ENCODE measurements at regions not wholly inside any gene's neighbourhood (a gene's known extent, or its start where the extent isn't known, plus 50 kb on each side); places are given as distances from the start of the nearest gene placed in this dataset.
A peak's percentile ranks its signal among the peaks of the same experiment; 100 is the strongest.
"Not testable (repeated sequence)": the region's sequence is repeated elsewhere in the genome, so short reads cannot be mapped to it uniquely, and the experiment has no call there.

GRCh38 chr9:71632776-71633175 lies 135.5 kb downstream of the CEMIP2 start:
- DNase-seq (ENCODE audit: low read depth), result no peak

- no peak for DNase-seq (ENCODE audit: low read depth)
Measured at GRCh38 chr9:71630377-71630995, 137.8 kb downstream of the CEMIP2 start.

DNA sequence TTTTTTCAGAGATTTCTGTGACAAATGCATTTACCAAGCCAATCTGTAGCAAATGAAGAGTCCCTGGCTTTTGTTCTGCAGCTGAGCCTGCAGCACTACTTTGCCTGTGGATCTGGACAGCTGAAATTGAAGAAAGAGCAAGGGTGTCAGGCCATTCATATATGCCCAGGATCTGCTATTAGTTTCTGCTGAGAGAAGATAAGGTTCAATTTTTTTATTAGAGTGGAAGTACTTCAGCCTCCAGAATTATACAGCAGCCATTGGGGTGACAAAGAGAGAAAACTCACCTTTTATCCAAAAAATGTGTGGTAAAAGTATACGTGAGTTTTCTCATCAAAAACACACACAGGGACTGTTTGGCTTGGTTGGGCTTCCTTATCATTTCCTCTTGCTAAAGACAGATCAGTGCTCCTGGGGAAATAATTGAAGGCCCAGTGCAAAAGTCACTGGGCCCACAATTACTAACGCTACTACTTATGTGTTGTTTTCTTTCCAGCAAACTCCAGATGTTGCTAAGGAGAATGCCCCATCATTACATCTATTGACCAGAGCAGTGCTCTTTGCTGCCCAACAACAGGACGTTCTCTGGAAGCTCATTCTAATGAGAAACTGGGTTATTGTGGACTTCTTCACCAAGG lies 138.6 kb downstream of the CEMIP2 start:
- DNase-seq (ENCODE audit: low read depth), result no peak

DNA sequence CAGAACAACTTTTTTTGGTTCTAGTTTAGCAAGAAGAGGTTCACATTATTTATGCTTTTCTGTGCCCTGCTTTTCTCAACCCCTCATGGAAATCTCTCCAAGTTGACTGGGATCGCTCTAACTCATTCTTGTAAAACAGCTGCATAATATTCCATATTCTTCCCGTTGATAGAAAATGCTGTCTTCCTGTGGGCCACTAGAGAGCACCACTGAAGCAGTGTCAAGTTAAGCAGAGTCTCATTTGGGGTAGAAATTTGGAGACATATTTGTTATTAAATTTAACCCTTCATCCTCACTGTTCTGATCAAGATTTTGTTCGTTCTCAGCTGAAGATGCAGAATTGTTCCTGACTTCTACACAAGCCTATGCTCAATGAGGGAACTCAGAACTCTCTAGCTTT lies 140.1 kb downstream of the CEMIP2 start:
- no peak for DNase-seq (ENCODE audit: low read depth)

- no peak for DNase-seq (ENCODE audit: low read depth)
Measured at GRCh38 chr9:71627537-71627936, 140.8 kb downstream of the CEMIP2 start.

DNA sequence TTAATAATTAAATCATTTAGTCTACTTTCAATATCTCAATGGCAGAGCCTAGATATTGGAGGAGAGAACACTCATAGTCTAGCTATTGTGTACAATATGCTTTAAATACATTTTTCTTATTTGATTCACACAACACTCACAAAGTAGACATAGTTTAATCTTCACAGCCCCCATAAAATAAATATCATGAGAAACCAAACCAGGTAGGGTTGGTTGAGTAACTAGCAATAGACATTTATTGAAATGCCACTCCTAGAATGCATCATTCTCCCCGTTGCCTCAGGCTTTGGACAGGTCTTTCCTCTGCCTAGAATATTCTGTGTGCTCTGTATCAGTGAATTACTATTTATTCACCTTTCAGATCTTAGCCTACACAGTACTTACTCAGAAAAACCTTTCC lies 141.9 kb downstream of the CEMIP2 start:
- no peak for DNase-seq (ENCODE audit: low read depth)

DNA sequence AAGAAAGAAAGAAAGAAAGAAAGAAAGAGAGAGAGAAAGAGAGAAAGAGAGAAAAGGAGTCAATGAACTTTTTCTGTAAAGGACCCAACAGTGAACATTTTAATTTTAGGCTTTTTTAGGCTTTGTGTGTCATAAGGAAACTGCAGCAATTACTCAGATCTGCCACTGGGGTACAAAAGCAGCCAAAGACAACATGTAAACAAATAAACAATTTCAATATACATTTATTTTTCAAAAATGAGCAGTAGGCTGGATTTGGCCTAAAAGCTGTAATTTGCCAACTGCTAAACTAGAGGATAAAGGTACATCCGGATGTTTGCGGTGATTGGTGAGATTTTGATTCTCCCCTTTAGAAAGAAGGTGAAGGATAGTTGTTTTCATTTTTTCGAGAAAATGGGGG lies 143.6 kb downstream of the CEMIP2 start:
- no peak for DNase-seq (ENCODE audit: low read depth)

GRCh38 chr9:71620746-71621145 lies 147.6 kb downstream of the CEMIP2 start:
- DNase-seq (ENCODE audit: low read depth), result peak; percentile 7

DNA sequence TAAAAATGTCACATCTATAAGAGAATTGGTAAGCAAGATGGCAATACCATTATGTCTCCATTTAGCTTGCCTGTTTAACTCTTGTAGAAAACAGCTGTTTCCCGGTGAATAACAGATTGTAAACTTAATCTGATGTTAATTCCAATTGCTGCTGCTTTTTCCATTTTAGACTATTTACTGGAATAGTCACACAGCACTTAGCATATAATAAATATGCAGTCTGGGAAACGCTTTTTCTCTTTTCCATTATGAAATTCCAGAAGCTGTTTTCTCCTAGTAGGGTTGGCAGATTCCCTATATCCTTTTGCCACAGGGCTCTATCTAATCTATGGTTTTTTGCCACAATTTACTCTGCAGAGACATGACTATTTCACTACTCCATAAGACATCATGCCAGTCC lies 148.0 kb downstream of the CEMIP2 start:
- DNase-seq (ENCODE audit: low read depth), result no peak

DNA sequence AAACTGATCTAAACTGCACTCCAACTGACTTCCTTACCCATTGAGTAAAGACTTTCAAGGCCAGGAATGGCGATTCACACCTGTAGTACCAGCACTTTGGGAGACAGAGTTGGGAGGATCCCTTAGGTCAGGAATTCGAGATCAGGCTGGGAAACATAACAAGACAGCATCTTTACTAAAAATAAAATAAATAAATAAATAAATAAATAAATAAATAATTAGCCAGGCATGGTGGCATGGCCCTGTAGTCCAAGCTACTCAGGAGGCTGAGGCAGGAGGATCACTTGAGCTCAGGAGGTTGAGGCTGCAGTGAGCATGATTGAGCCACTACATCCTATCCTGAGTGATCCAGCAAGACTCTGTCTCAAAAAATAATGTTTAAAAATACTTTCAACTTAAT lies 148.4 kb downstream of the CEMIP2 start:
- DNase-seq (ENCODE audit: low read depth), result no peak

GRCh38 chr9:71614409-71615010 lies 153.8 kb downstream of the CEMIP2 start:
- DNase-seq (ENCODE audit: low read depth), result no peak

- DNase-seq (ENCODE audit: low read depth), result no peak
Measured at GRCh38 chr9:71612889-71613288, 155.4 kb downstream of the CEMIP2 start.

DNA sequence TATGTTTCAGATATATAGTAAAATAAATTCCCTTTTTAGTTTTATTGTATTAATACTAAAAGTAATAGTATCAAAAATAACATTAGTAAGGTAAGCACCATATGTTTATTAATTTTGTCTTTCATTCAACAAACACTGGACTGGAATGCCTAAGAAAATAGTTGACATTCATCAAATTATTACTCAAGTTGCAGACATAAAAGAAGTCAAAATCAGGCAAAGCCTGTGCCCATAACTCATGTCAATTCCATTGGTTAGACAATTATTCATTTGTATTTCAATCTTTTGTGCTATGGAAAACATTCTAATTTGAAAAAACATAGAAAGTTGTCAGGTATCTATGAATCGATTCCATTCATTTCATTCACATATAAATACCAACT lies 158.9 kb downstream of the CEMIP2 start:
- no peak for DNase-seq (ENCODE audit: low read depth)

DNA sequence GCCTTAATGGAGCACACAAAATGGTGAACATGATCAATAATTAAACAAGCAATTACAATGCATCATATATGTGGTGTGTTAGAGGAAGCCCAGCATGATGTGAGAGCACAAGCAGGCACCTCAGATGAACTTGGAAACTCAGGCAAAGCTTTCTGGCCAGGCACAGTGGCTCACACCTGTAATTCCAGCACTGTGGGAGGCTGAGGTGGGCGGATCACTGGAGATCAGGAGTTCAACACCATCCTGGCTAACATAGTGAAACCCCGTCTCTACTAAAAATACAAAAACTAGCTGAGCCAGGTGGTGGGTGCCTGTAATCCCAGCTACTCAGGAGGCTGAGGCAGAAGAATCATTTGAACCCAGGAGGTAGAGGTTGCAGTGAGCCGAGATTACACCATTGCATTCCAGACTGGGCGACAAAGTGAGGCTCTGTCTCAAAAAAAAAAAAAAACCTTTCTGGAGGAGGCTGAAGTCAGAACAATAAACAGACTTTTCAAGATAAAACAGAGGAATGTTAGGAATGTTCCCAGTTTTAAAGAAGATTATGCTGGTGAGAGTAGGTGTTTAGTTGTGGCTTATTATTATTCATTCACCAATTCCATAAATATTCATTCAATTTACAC lies 159.4 kb downstream of the CEMIP2 start:
- no peak for DNase-seq (ENCODE audit: low read depth)

DNA sequence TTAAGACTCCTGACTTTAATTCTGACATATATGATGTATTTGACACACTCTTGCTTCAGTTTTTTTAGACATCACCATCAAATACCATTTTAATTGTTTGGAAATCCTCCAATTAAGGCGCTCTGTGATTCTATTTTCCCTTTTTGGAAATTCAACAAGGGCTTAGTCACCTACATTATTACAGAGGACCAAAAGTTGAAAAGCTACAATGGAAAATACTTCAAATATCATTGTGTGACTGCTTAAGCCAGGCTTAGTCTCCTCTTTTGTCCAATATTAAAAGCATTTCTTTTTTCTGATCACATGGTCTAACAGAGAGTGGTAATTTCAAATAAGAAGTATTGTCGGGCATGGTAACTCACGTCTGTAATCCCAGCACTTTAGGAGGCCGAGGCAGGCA lies 160.3 kb downstream of the CEMIP2 start:
- peak; percentile 12 for DNase-seq (ENCODE audit: low read depth)

DNA sequence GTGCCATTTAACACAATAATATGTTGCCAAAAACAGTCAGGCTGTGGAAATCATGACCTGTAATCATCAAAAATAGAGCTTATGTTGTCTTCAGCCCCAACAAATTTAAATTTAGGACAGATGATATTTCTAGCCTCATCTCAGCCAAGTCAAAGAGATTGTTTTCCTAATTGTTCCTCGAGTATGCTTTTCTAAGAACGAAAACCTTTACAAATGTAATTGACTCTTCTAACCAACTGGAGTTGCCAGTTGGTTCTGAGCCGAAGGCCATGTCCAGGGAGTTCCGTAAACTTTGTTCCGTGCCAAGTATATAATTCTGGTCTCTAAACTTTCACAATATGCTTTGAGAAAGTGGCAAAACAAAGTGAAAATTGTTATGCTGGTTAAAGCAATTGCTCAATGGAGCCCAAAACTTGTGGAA lies 160.8 kb downstream of the CEMIP2 start:
- peak; percentile 31 for DNase-seq (ENCODE audit: low read depth)

DNA sequence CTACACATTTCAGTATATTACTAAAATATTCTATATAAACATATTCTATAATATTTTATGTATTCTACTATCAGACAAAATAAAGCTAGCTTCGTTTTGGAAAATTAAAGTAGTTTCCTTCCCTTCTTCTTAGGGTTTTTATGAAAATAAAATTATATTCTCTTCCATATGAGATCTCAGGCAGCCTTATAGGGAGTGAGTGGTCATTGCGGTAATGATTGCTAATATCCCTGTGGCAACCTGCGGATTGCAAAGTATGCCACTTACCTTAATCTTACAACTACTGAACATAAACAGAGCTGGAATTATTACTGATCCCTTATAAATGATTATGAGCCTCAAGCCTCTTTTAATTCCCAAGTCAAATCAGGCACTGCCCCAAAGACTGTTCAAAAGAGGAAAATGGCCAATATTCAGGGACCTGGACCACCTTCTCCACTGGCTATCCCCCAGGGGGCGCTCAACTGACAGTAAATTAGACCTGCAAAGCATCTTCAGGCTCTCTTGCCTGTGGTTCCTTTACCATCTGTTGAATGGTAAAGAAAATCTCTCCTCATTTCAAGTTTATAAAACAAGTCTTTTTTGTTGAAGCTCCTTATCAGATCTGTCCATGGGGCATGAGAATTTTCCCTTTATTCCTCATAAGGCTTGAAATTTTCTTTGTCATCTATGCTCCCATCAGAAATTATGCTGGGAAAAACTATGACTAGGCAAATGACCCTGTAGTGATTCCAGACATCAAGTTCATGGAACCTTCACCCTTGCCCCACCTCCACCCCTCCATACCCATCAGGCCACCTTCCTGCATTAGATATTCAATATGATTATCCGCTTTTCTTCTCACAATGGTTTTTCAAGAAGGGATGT lies 163.9 kb downstream of the CEMIP2 start:
- peak; percentile 36 for DNase-seq (ENCODE audit: low read depth)

DNA sequence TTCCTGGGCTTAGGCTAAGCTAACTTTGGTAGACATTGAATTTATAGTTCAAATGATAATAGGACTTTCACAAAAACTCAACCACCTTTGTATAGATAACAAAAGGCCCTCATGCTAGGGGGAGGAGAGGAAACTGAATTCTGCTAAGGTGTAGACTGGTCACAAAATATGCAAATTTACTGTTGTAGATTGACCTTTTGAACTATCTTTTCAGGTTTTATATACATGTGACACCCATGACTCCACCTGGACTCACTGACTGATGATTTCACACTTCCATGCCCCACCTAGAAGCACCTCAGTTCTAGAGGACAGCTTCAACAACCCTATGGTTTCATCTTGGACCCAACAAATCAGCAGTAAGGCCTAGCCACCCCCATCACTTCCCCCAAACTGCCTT lies 165.7 kb downstream of the CEMIP2 start:
- DNase-seq (ENCODE audit: low read depth), result no peak

GRCh38 chr9:71595762-71596161 lies 172.6 kb downstream of the CEMIP2 start:
- DNase-seq (ENCODE audit: low read depth), result not testable (repeated sequence)

DNA sequence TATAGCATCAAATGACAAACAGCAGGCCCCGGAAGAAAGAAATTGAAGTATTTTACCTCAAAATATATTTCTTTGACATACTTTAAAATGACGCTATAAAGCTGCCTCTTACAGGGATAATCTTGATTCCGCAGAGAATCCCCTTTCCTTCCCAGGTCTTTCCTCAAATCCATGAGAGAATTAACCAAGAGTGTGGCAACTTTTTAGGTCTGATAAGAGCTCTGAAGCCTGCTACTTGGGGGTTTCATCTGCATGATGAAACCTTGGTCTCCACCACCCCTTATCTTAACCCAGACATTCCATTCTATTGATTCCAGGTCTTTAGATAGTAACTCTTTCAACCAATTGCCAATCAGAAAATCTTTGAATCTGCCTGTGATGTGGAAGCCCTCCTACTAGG lies 173.8 kb downstream of the CEMIP2 start:
- DNase-seq (ENCODE audit: low read depth), result no peak

GRCh38 chr9:71592400-71592799 lies 175.9 kb downstream of the CEMIP2 start:
- DNase-seq (ENCODE audit: low read depth), result no peak

GRCh38 chr9:71590362-71590761 lies 178.0 kb downstream of the CEMIP2 start:
- no peak for DNase-seq (ENCODE audit: low read depth)

Data from stromal cell of bone marrow (primary cell).